A673 (cell line): ENCODE measurements at regions not wholly inside any gene's neighbourhood (a gene's known extent, or its start where the extent isn't known, plus 50 kb on each side); places are given as distances from the start of the nearest gene placed in this dataset.
A peak's percentile ranks its signal among the peaks of the same experiment; 100 is the strongest.

ENCODE experiments used
- BruUV-seq: library from RNA; stranded (reverse); fragments of 400-500 nt; replicated peaks from 2 replicates; lab custom pipeline; 2021; lab: Mats Ljungman, UMichigan
- CTCF ChIA-PET: fragments of 300-600 bp; sonication (Branson Sonifier 250); formaldehyde crosslinking; loops from one replicate; lab custom pipeline; 2022; ENCODE audit warnings: antibody characterized with exemption; lab: Charles Lee
- POLR2A ChIA-PET: fragments of 300-600 bp; sonication (Branson Sonifier 250); formaldehyde crosslinking; loops from one replicate; lab custom pipeline; 2022; ENCODE audit warnings: antibody characterized with exemption; ENCODE audit not compliant: low non-redundant PET; lab: Charles Lee
- DNase-seq: peaks from one replicate; pipeline ENCODE4 v3.0.0-alpha.2; 2015; ENCODE audit warnings: low spot score
- H3K27ac ChIP-seq: fragments of 200-600 bp; sonication (generic); 2 replicates; pipeline ENCODE4 v1.5.1; 2016; ENCODE audit warnings: mixed run types, low read depth, mild to moderate bottlenecking, mixed read lengths, antibody characterized with exemption, low read length; ENCODE audit not compliant: poor library complexity, severe bottlenecking
- H3K27me3 ChIP-seq: fragments of 200-600 bp; sonication (generic); replicated peaks from 2 replicates; pipeline ENCODE4 v1.6.1; 2017; ENCODE audit warnings: mixed run types, low read depth, mild to moderate bottlenecking, mixed read lengths, antibody characterized with exemption, low read length; ENCODE audit not compliant: insufficient read depth, poor library complexity
- H3K36me3 ChIP-seq: fragments of 200-600 bp; sonication (generic); 2 replicates; pipeline ENCODE4 v1.6.1; 2016; ENCODE audit warnings: mixed run types, mild to moderate bottlenecking, mixed read lengths, antibody characterized with exemption, low read length; ENCODE audit not compliant: insufficient read depth, poor library complexity, severe bottlenecking
- H3K4me1 ChIP-seq: fragments of 200-600 bp; sonication (generic); 2 replicates; pipeline ENCODE4 v1.6.1; 2017; ENCODE audit warnings: mixed run types, mild to moderate bottlenecking, mixed read lengths, antibody characterized with exemption, low read length; ENCODE audit not compliant: insufficient read depth, poor library complexity, severe bottlenecking
- H3K4me3 ChIP-seq: fragments of 200-600 bp; sonication (generic); 2 replicates; pipeline ENCODE4 v1.5.1; 2016; ENCODE audit warnings: low read depth, mixed run types, mild to moderate bottlenecking, mixed read lengths, low read length; ENCODE audit not compliant: poor library complexity, severe bottlenecking
- H3K9me3 ChIP-seq: fragments of 200-600 bp; sonication (generic); 2 replicates; pipeline ENCODE4 v1.6.1; 2016; ENCODE audit warnings: mixed run types, low read depth, mild to moderate bottlenecking, mixed read lengths, antibody characterized with exemption, low read length; ENCODE audit not compliant: poor library complexity, severe bottlenecking
- CTCF ChIP-seq: fragments of 300-800, 200-600 bp; sonication (generic); conservative IDR thresholded peaks from 2 replicates; pipeline ENCODE4 v1.5.1; 2017; ENCODE audit warnings: low read depth, mild to moderate bottlenecking, antibody characterized with exemption, low read length, moderate library complexity, mixed read lengths
- EZH2 ChIP-seq: fragments of 200-600 bp; sonication (generic); IDR thresholded peaks from 2 replicates; pipeline ENCODE4 v1.6.1; 2017; ENCODE audit warnings: borderline replicate concordance, low read depth, mild to moderate bottlenecking, mixed read lengths, antibody characterized with exemption, low read length; ENCODE audit not compliant: poor library complexity, severe bottlenecking
- intact Hi-C: fragments of 100-400 bp; cut with micrococcal nuclease; formaldehyde crosslinking; loops from one replicate; pipeline ENCODE4 v1.10.0; 2022; ENCODE audit not compliant: unreplicated experiment

- no peaks in the 10 kb centered on the region for H3K4me1 ChIP-seq
- no TSS peak for BruUV-seq
- no peak for TF ChIP-seq EZH2
- TF ChIP-seq CTCF: no peak
- no peaks in the 10 kb centered on the region for H3K9me3 ChIP-seq
- no peak overlapping the region for H3K4me3 ChIP-seq
- CTCF ChIA-PET: no interaction called here
- H3K27me3 ChIP-seq: no peaks in the 10 kb centered on the region
- intact Hi-C loops: loop anchor here (10.0 kb wide), 1 partner anchor 175 kb away; no protein-coding TSS in a partner anchor
- no peaks in the 10 kb centered on the region for H3K36me3 ChIP-seq
- POLR2A ChIA-PET: no interaction called here
- peak; percentile 40 for DNase-seq
- H3K27ac ChIP-seq: no peak overlapping the region
Measured at GRCh38 chr6:121839896-121840295, 404.4 kb downstream of the GJA1 start.

GRCh38 chr6:121844898-121845297, 409.5 kb downstream of the GJA1 start:
- Histone ChIP-seq H3K27me3 (no peaks in the 10 kb centered on the region), H3K9me3 (no peaks in the 10 kb centered on the region), H3K27ac (no peak overlapping the region), H3K36me3 (no peaks in the 10 kb centered on the region), H3K4me1 (peaks cover 18% of the 10 kb centered on the region), H3K4me3 (no peak overlapping the region)
- no peak for TF ChIP-seq CTCF
- no peak for TF ChIP-seq EZH2
- ChIA-PET CTCF (no interaction called here), POLR2A (no interaction called here)
- no TSS peak for BruUV-seq
- no peak for DNase-seq
- intact Hi-C loops: loop anchor here (5.0 to 10.0 kb wide), 4 partner anchors 180 to 527 kb away; no protein-coding TSS in a partner anchor

GRCh38 chr6:121847806-121848522, 412.5 kb downstream of the GJA1 start:
- peaks cover 18% of the 10 kb centered on the region for H3K4me1 ChIP-seq
- no peak overlapping the region for H3K4me3 ChIP-seq
- BruUV-seq: no TSS peak
- no peaks in the 10 kb centered on the region for H3K36me3 ChIP-seq
- intact Hi-C loops: loop anchor here (2.0 to 10.0 kb wide), 5 partner anchors 183 to 524 kb away; no protein-coding TSS in a partner anchor
- CTCF ChIA-PET: interaction anchor here (0.7 kb wide), 1 partner anchor 163 kb away, joined by 3 read pairs; no protein-coding TSS in a partner anchor
- H3K27ac ChIP-seq: no peak overlapping the region
- POLR2A ChIA-PET: no interaction called here
- no peaks in the 10 kb centered on the region for H3K9me3 ChIP-seq
- TF ChIP-seq CTCF (no peak), EZH2 (no peak)
- no peaks in the 10 kb centered on the region for H3K27me3 ChIP-seq
- DNase-seq: peak; percentile 52
